ENCODE measurements at regions not wholly inside any gene's neighbourhood (a gene's known extent, or its start where the extent isn't known, plus 50 kb on each side); places are given as distances from the start of the nearest gene placed in this dataset.

- WGBS, 5 donors = 53 to 70% (median 56%) methylated on average over 2 of the region's 2 CpGs
- no peak overlapping the region for H3K4me3 ChIP-seq
These were observed 163.5 kb upstream of the MANEA start for GRCh38 chr6:95413789-95414188.

GRCh38 chr6:95417856-95418255 is 159.5 kb upstream of the MANEA start:
- H3K27me3 ChIP-seq (replicated peaks in 1 of 7) = no peaks in the 10 kb centered on the region
- WGBS, 5 donors = 0 to 2% (median 0%) methylated on average over 1 of the region's 1 CpG
- intact Hi-C loops (cut with DNase I; ENCODE audit: low total_unique reads) = no loop called here
- TF ChIP-seq POLR2A (IDR thresholded peaks at IDR 0.05) (no peak), POLR2AphosphoS5 (IDR thresholded peaks at IDR 0.05) (no peak)
- TF ChIP-seq, protein P1, sequence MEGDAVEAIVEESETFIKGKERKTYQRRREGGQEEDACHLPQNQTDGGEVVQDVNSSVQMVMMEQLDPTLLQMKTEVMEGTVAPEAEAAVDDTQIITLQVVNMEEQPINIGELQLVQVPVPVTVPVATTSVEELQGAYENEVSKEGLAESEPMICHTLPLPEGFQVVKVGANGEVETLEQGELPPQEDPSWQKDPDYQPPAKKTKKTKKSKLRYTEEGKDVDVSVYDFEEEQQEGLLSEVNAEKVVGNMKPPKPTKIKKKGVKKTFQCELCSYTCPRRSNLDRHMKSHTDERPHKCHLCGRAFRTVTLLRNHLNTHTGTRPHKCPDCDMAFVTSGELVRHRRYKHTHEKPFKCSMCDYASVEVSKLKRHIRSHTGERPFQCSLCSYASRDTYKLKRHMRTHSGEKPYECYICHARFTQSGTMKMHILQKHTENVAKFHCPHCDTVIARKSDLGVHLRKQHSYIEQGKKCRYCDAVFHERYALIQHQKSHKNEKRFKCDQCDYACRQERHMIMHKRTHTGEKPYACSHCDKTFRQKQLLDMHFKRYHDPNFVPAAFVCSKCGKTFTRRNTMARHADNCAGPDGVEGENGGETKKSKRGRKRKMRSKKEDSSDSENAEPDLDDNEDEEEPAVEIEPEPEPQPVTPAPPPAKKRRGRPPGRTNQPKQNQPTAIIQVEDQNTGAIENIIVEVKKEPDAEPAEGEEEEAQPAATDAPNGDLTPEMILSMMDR (IDR thresholded peaks at IDR 0.05 in 8 of 11, conservative IDR thresholded peaks at IDR 0.05 in 3 of 11) = no peak
- no peaks in the 10 kb centered on the region for H3K4me1 ChIP-seq
- peaks cover 0 to 26% (median 21%) of the 10 kb centered on the region in 8 donors for H3K9me3 ChIP-seq
- no peak for DNase-seq
- H3K27ac ChIP-seq = no peak overlapping the region
- H3K4me3 ChIP-seq = no peak overlapping the region
- no peaks in the 10 kb centered on the region for H3K36me3 ChIP-seq

More at GRCh38 chr6:95413789-95414188, 163.5 kb upstream of the MANEA start:
- no peak overlapping the region for H3K27ac ChIP-seq
- no peaks in the 10 kb centered on the region for H3K36me3 ChIP-seq
- H3K27me3 ChIP-seq (replicated peaks in 1 of 7) = no peaks in the 10 kb centered on the region
- TF ChIP-seq POLR2A (IDR thresholded peaks at IDR 0.05) = no peak
- no peak for TF ChIP-seq POLR2AphosphoS5 (IDR thresholded peaks at IDR 0.05)
- TF ChIP-seq, protein P1 (IDR thresholded peaks at IDR 0.05 in 8 of 11, conservative IDR thresholded peaks at IDR 0.05 in 3 of 11) = no peak
- no peak for DNase-seq
- intact Hi-C loops (cut with DNase I; ENCODE audit: low total_unique reads) = no loop called here
- H3K4me1 ChIP-seq = no peaks in the 10 kb centered on the region
- no peaks in the 10 kb centered on the region for H3K9me3 ChIP-seq

- H3K9me3 ChIP-seq = peaks cover 0 to 26% (median 21%) of the 10 kb centered on the region in 8 donors
- no peak overlapping the region for H3K27ac ChIP-seq
- H3K36me3 ChIP-seq = no peaks in the 10 kb centered on the region
- H3K4me1 ChIP-seq = no peaks in the 10 kb centered on the region
- no peak for DNase-seq
- H3K4me3 ChIP-seq = no peak overlapping the region
- TF ChIP-seq POLR2A (IDR thresholded peaks at IDR 0.05) (no peak), POLR2AphosphoS5 (IDR thresholded peaks at IDR 0.05) (no peak)
- TF ChIP-seq, protein P1 (IDR thresholded peaks at IDR 0.05 in 8 of 11, conservative IDR thresholded peaks at IDR 0.05 in 3 of 11) = no peak
- H3K27me3 ChIP-seq (replicated peaks in 1 of 7) = no peaks in the 10 kb centered on the region
- intact Hi-C loops (cut with DNase I; ENCODE audit: low total_unique reads) = no loop called here
These were observed 156.5 kb upstream of the MANEA start for GRCh38 chr6:95420792-95421191.

- TF ChIP-seq POLR2AphosphoS5 (IDR thresholded peaks at IDR 0.05) (no peak), POLR2A (IDR thresholded peaks at IDR 0.05) (no peak)
- TF ChIP-seq, protein P1 (IDR thresholded peaks at IDR 0.05 in 8 of 11, conservative IDR thresholded peaks at IDR 0.05 in 3 of 11) = no peak
- no peaks in the 10 kb centered on the region for H3K4me1 ChIP-seq
- 74 to 100% (median 89%) methylated on average over 1 of the region's 1 CpG for WGBS, 5 donors
- no peak for DNase-seq
- no peak overlapping the region for H3K4me3 ChIP-seq
- no peaks in the 10 kb centered on the region for H3K27me3 ChIP-seq (replicated peaks in 1 of 7)
- H3K36me3 ChIP-seq = no peaks in the 10 kb centered on the region
- intact Hi-C loops (cut with DNase I; ENCODE audit: low total_unique reads) = no loop called here
- no peak overlapping the region for H3K27ac ChIP-seq
- peaks cover 0 to 26% (median 21%) of the 10 kb centered on the region in 8 donors for H3K9me3 ChIP-seq
These were observed 154.0 kb upstream of the MANEA start for GRCh38 chr6:95423331-95423730.
